Ishikawa (cell line): ENCODE measurements at regions not wholly inside any gene's neighbourhood (a gene's known extent, or its start where the extent isn't known, plus 50 kb on each side); places are given as distances from the start of the nearest gene placed in this dataset.

Source experiments
- CEBPB ChIP-seq: IDR thresholded peaks from 2 replicates; pipeline ENCODE4 v1.6.1; 2012
- CREB1 ChIP-seq: IDR thresholded peaks from 2 replicates; pipeline ENCODE4 v1.6.1; 2012; ENCODE audit warnings: low read depth
- EGR1 ChIP-seq: IDR thresholded peaks from 2 replicates; pipeline ENCODE4 v1.6.1; 2012
- EP300 ChIP-seq: IDR thresholded peaks from 2 replicates; pipeline ENCODE4 v1.6.1; 2012; ENCODE audit warnings: borderline replicate concordance
- FOXM1 ChIP-seq: IDR thresholded peaks from 2 replicates; pipeline ENCODE4 v1.6.1; 2012; ENCODE audit warnings: low read depth, borderline replicate concordance
- NFIC ChIP-seq: IDR thresholded peaks from 2 replicates; pipeline ENCODE4 v1.6.1; 2012
- RAD21 ChIP-seq: IDR thresholded peaks from 2 replicates; pipeline ENCODE4 v1.6.1; 2012; ENCODE audit warnings: low read depth
- TAF1 ChIP-seq: IDR thresholded peaks from 2 replicates; pipeline ENCODE4 v1.6.1; 2012; ENCODE audit warnings: low read depth, mild to moderate bottlenecking
- TCF12 ChIP-seq: IDR thresholded peaks from 2 replicates; pipeline ENCODE4 v1.6.1; 2012; ENCODE audit warnings: low read depth
- TEAD4 ChIP-seq: IDR thresholded peaks from 2 replicates; pipeline ENCODE4 v1.6.1; 2012
- YY1 ChIP-seq: IDR thresholded peaks from 2 replicates; pipeline ENCODE4 v1.6.1; 2012; ENCODE audit warnings: low read depth
- ZBTB7A ChIP-seq: IDR thresholded peaks from 2 replicates; pipeline ENCODE4 v1.6.1; 2012; ENCODE audit warnings: low read depth
- TF ChIP-seq, protein P1 (sequence below): IDR thresholded peaks from 2 replicates; pipeline ENCODE4 v1.6.1; 2012
- TF ChIP-seq, protein P2 (sequence below): IDR thresholded peaks from 2 replicates; pipeline ENCODE4 v1.6.1; 2012; ENCODE audit warnings: low read depth, mild to moderate bottlenecking
- TF ChIP-seq, protein P3 (sequence below): IDR thresholded peaks from 2 replicates; pipeline ENCODE4 v1.6.1; 2012

DNA sequence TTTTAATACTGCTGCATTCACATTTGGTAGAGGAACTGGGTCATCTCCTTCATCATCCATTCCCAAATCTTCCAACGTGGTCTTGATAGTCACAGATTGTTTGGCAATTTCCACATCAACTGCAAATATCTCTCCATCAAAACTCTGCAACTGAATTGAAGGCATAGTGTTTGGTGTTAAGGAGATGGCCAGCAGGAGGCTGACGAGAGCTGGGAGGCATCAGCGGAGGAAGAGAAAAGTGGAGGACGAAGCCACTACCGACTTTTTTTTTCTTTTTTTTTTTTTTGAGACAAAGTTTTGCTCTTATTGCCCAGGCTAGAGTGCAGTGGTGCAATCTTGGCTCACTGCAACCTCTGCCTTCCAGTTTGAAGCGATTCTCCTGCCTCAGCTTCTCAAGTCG lies 205.0 kb upstream of the KCTD7 start:
- TF ChIP-seq EGR1 (no peak), RAD21 (no peak), CREB1 (no peak), TAF1 (no peak), CEBPB (no peak), EP300 (no peak)
- TF ChIP-seq, protein P1, sequence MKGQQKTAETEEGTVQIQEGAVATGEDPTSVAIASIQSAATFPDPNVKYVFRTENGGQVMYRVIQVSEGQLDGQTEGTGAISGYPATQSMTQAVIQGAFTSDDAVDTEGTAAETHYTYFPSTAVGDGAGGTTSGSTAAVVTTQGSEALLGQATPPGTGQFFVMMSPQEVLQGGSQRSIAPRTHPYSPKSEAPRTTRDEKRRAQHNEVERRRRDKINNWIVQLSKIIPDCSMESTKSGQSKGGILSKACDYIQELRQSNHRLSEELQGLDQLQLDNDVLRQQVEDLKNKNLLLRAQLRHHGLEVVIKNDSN: no peak

DNA sequence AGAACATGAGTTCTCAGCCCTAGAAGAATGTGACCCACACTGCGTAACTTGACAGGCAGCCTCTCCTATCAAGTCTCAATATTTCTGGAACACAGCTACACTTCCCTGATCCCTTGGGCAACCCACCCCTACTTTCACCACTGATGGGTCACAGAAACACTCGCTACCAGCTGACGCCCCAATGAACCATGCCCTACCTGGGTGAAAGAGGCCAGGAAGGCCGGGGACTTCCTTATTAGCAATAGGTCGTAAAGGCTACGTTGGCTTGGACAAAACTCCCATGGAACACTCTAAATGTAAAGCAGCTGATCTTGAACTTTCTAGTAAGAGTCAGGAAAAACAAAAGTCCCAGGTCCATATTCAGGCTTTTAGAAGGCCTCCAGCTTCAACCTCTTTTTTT lies 202.3 kb upstream of the KCTD7 start:
- TF ChIP-seq EP300 (no peak), TEAD4 (no peak), RAD21 (no peak), EGR1 (no peak), NFIC (no peak), TCF12 (no peak), YY1 (no peak), CEBPB (no peak), CREB1 (no peak)
- TF ChIP-seq, protein P1: no peak
- TF ChIP-seq, protein P2, sequence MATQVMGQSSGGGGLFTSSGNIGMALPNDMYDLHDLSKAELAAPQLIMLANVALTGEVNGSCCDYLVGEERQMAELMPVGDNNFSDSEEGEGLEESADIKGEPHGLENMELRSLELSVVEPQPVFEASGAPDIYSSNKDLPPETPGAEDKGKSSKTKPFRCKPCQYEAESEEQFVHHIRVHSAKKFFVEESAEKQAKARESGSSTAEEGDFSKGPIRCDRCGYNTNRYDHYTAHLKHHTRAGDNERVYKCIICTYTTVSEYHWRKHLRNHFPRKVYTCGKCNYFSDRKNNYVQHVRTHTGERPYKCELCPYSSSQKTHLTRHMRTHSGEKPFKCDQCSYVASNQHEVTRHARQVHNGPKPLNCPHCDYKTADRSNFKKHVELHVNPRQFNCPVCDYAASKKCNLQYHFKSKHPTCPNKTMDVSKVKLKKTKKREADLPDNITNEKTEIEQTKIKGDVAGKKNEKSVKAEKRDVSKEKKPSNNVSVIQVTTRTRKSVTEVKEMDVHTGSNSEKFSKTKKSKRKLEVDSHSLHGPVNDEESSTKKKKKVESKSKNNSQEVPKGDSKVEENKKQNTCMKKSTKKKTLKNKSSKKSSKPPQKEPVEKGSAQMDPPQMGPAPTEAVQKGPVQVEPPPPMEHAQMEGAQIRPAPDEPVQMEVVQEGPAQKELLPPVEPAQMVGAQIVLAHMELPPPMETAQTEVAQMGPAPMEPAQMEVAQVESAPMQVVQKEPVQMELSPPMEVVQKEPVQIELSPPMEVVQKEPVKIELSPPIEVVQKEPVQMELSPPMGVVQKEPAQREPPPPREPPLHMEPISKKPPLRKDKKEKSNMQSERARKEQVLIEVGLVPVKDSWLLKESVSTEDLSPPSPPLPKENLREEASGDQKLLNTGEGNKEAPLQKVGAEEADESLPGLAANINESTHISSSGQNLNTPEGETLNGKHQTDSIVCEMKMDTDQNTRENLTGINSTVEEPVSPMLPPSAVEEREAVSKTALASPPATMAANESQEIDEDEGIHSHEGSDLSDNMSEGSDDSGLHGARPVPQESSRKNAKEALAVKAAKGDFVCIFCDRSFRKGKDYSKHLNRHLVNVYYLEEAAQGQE: no peak
- TF ChIP-seq, protein P3, sequence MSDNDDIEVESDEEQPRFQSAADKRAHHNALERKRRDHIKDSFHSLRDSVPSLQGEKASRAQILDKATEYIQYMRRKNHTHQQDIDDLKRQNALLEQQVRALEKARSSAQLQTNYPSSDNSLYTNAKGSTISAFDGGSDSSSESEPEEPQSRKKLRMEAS: no peak

DNA sequence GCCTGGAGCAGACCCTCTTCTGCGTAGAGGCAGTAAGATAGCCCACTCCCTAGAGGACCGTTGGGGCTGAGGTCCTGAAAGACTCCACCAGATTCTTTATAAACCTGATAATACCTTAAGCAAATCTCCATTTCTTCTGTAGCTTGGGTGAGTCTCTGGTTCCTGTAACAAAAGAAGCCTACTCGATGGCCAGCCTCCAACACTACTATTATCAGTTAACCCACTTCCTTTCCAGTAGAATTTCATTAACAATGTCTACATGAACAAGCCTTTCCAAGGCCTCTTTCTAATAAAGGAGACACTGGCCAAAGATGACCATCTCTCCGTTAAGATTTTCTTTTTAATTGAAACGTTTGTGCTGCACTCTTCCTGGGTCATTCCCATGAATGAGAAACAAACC lies 201.7 kb upstream of the KCTD7 start:
- TF ChIP-seq YY1: no peak
- TF ChIP-seq, protein P2: no peak
- no peak for TF ChIP-seq TEAD4
- TF ChIP-seq TAF1: no peak
- TF ChIP-seq, protein P3: no peak
- TF ChIP-seq EGR1: no peak
- TF ChIP-seq CREB1: no peak
- TF ChIP-seq, protein P1: no peak
- no peak for TF ChIP-seq RAD21
- no peak for TF ChIP-seq CEBPB
- TF ChIP-seq TCF12: no peak
- no peak for TF ChIP-seq NFIC
- no peak for TF ChIP-seq ZBTB7A
- no peak for TF ChIP-seq FOXM1
- no peak for TF ChIP-seq EP300

DNA sequence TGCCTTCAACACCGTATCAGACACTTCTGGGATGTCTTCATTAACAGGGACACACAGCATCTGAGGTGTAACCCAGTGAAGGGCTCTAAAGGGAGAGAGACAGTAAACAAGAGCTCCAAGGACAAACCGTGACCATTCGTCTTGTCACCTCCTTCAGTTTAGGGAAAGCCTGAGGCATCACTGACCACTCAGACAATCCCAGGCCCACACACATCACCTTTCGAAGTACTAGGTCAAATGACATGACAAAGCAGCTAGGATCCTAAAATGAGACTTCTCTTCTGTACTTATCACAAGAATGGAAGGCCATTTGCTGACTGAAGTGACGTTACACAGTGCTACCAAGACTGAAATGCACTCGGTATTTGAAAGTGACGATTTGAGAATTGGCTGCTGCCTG lies 200.7 kb upstream of the KCTD7 start:
- no peak for TF ChIP-seq CREB1
- TF ChIP-seq TCF12: no peak
- no peak for TF ChIP-seq ZBTB7A
- no peak for TF ChIP-seq TAF1

DNA sequence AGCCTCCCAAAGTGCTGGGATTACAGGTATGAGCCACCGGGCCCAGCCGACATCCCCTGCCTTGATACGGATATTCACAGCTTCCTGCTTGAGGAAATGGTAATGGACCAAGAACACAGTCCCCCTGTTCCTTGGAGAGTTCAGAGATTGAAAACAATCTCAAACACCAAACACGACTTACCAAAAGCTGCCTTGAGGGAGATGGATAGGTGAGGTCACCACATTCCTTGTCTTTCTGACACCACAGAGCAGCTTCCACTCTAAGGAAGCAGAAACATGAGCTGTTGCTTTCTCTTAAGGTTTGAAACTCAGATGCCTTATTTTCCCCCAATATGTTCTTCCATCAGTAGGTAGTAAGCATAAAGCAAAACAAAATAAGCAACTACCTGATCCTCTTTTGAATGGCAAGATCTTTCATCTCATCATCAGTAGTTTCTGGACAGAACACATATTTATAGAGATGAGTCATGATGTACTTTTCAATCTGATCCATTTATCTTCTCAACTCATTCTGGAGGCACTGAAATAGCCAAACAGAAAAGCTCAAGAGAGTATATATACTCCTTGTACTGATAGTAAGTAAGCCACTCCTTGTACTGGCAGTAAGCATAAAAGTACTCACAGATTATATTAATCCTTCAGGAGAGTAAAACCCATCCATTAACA lies 199.1 kb upstream of the KCTD7 start:
- TF ChIP-seq, protein P2: no peak
- TF ChIP-seq TEAD4 (no peak), YY1 (no peak), TAF1 (no peak), RAD21 (no peak), FOXM1 (no peak), EP300 (no peak), TCF12 (no peak), CREB1 (no peak), EGR1 (no peak), NFIC (no peak)
- TF ChIP-seq, protein P1: no peak
- TF ChIP-seq, protein P3: no peak
